ENCODE measurements at regions not wholly inside any gene's neighbourhood (a gene's known extent, or its start where the extent isn't known, plus 50 kb on each side); places are given as distances from the start of the nearest gene placed in this dataset.

- ATAC-seq (ENCODE audit: poor library complexity) (no peak), DNase-seq (no peak)
- no peaks in the 10 kb centered on the region for H3K9me3 ChIP-seq (ENCODE audit: control insufficient read depth in 1 of 2, insufficient read depth in 1 of 2, low read length in 2 of 2)
- no peak overlapping the region for H3K27ac ChIP-seq (ENCODE audit: low read depth in 1 of 2, low read length in 2 of 2)
- intact Hi-C loops (cut with DNase I, micrococcal nuclease): no loop called here
- no peak overlapping the region for H3K27ac Mint-ChIP-seq
- no peak overlapping the region for H3K4me3 ChIP-seq (ENCODE audit: low read length)
- H3K36me3 ChIP-seq (ENCODE audit: insufficient read depth, low read length): no peaks in the 10 kb centered on the region
- CTCF ChIA-PET: no interaction called here
- no peaks in the 10 kb centered on the region for H3K4me1 Mint-ChIP-seq (ENCODE audit: low read depth)
- no peaks in the 10 kb centered on the region for H3K27me3 Mint-ChIP-seq
- POLR2A ChIA-PET: no interaction called here
- H3K9me3 Mint-ChIP-seq: peaks cover 3% of the 10 kb centered on the region
- H3K4me3 Mint-ChIP-seq: no peak overlapping the region
- no peaks in the 10 kb centered on the region for H3K36me3 Mint-ChIP-seq (ENCODE audit: low read depth)
- H3K27me3 ChIP-seq (ENCODE audit: control insufficient read depth in 1 of 2, insufficient read depth in 2 of 2, low read length in 2 of 2): no peaks in the 10 kb centered on the region
- H3K4me1 ChIP-seq (ENCODE audit: insufficient read depth, low read length): no peaks in the 10 kb centered on the region
- no peak for TF ChIP-seq CTCF (IDR thresholded peaks at IDR 0.05)
Measured at GRCh38 chr7:88665892-88666514, 93.5 kb upstream of the ZNF804B start.

DNA sequence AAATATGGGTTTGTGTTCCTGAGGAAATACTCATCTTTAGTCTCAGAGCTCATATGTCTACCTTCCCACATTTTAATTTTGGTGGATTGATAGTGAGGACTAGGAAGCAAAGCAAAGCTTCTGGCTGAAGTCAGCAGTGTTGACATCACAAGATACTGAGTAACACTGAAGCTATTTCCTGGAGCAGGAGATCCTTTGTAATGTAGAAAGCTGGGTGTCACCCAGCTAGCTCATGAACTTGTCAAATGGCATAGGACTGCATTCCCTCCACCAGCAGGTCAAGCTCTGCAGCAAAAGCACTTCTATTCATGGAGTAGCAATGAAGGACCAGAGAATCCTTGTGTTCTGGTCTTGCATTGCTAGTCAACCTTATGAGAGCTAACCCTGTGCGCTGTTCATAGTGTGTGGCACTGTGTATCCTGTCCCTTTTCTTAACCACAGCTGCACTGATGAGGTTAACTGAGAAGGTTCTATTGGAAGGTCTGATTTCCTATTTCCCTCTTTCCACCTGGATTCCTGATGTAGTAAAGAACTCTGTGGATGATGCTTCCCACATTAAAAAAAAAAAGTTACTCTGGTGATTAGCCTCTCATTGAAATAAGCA is 94.8 kb upstream of the ZNF804B start:
- Mint-ChIP-seq H3K27me3 (no peaks in the 10 kb centered on the region), H3K9me3 (peaks cover 3% of the 10 kb centered on the region), H3K4me3 (no peak overlapping the region), H3K27ac (no peak overlapping the region), H3K36me3 (ENCODE audit: low read depth) (no peaks in the 10 kb centered on the region), H3K4me1 (ENCODE audit: low read depth) (no peaks in the 10 kb centered on the region)
- Histone ChIP-seq H3K36me3 (ENCODE audit: insufficient read depth, low read length) (no peaks in the 10 kb centered on the region), H3K4me1 (ENCODE audit: insufficient read depth, low read length) (no peaks in the 10 kb centered on the region), H3K9me3 (ENCODE audit: control insufficient read depth in 1 of 2, insufficient read depth in 1 of 2, low read length in 2 of 2) (no peaks in the 10 kb centered on the region), H3K4me3 (ENCODE audit: low read length) (no peak overlapping the region), H3K27ac (ENCODE audit: low read depth in 1 of 2, low read length in 2 of 2) (no peak overlapping the region), H3K27me3 (ENCODE audit: control insufficient read depth in 1 of 2, insufficient read depth in 2 of 2, low read length in 2 of 2) (no peaks in the 10 kb centered on the region)
- no peak for DNase-seq
- ChIA-PET POLR2A (no interaction called here), CTCF (no interaction called here)
- intact Hi-C loops (cut with DNase I, micrococcal nuclease): no loop called here
- ATAC-seq (ENCODE audit: poor library complexity): no peak
- no peak for TF ChIP-seq CTCF (IDR thresholded peaks at IDR 0.05)

GRCh38 chr7:88661921-88662320 is 97.6 kb upstream of the ZNF804B start:
- ATAC-seq (ENCODE audit: poor library complexity) (no peak), DNase-seq (no peak)

More at GRCh38 chr7:88661921-88662320, 97.6 kb upstream of the ZNF804B start:
- Mint-ChIP-seq H3K4me3 (no peak overlapping the region), H3K4me1 (ENCODE audit: low read depth) (no peaks in the 10 kb centered on the region), H3K27me3 (no peaks in the 10 kb centered on the region), H3K9me3 (peaks cover 3% of the 10 kb centered on the region), H3K36me3 (ENCODE audit: low read depth) (no peaks in the 10 kb centered on the region), H3K27ac (no peak overlapping the region)
- intact Hi-C loops (cut with DNase I, micrococcal nuclease): no loop called here
- TF ChIP-seq CTCF (IDR thresholded peaks at IDR 0.05): no peak
- Histone ChIP-seq H3K36me3 (ENCODE audit: insufficient read depth, low read length) (no peaks in the 10 kb centered on the region), H3K4me1 (ENCODE audit: insufficient read depth, low read length) (no peaks in the 10 kb centered on the region), H3K9me3 (ENCODE audit: control insufficient read depth in 1 of 2, insufficient read depth in 1 of 2, low read length in 2 of 2) (no peaks in the 10 kb centered on the region), H3K4me3 (ENCODE audit: low read length) (no peak overlapping the region), H3K27ac (ENCODE audit: low read depth in 1 of 2, low read length in 2 of 2) (no peak overlapping the region), H3K27me3 (ENCODE audit: control insufficient read depth in 1 of 2, insufficient read depth in 2 of 2, low read length in 2 of 2) (no peaks in the 10 kb centered on the region)
- POLR2A ChIA-PET: no interaction called here
- CTCF ChIA-PET: no interaction called here
